Effector memory CD8-positive, alpha-beta T cell (primary cell): ENCODE measurements at regions not wholly inside any gene's neighbourhood (a gene's known extent, or its start where the extent isn't known, plus 50 kb on each side); places are given as distances from the start of the nearest gene placed in this dataset.
A peak's percentile ranks its signal among the peaks of the same experiment; 100 is the strongest.
"Not testable (repeated sequence)": the region's sequence is repeated elsewhere in the genome, so short reads cannot be mapped to it uniquely, and the experiment has no call there.

Experiments used
- ATAC-seq: fragments of 150-1000 bp; cut with Tn5 transposase; replicated peaks from 2 replicates; pipeline ENCODE4 v1.10.0; 2021; ENCODE audit warnings: mild to moderate bottlenecking, moderate library complexity
- DNase-seq, 3 experiments: peaks; one replicate each; pipeline ENCODE4 v3.0.0; 2021
- H3K27ac Mint-ChIP-seq, 2 donors: one replicate each; pipeline ENCODE4 v1.8.0; 2022; ENCODE audit warnings: mild to moderate bottlenecking in 2 of 2, mixed read lengths in 2 of 2, moderate library complexity in 2 of 2
- H3K27me3 Mint-ChIP-seq, 2 donors: one replicate each; pipeline ENCODE4 v1.8.0; 2022; ENCODE audit warnings: mixed read lengths in 2 of 2
- H3K36me3 Mint-ChIP-seq: one replicate; pipeline ENCODE4 v1.8.0; 2022; ENCODE audit warnings: mild to moderate bottlenecking, moderate library complexity, mixed read lengths; ENCODE audit not compliant: insufficient read depth
- H3K4me1 Mint-ChIP-seq, 2 donors: one replicate each; pipeline ENCODE4 v1.8.0; 2022; ENCODE audit warnings: low read depth in 2 of 2, mixed read lengths in 2 of 2
- H3K4me3 Mint-ChIP-seq, 2 donors: one replicate each; pipeline ENCODE4 v1.8.0; 2022; ENCODE audit warnings: mild to moderate bottlenecking in 2 of 2, mixed read lengths in 2 of 2, moderate library complexity in 2 of 2
- H3K9me3 Mint-ChIP-seq, 2 donors: one replicate each; pipeline ENCODE4 v1.8.0; 2022; ENCODE audit warnings: mixed read lengths in 2 of 2

DNA sequence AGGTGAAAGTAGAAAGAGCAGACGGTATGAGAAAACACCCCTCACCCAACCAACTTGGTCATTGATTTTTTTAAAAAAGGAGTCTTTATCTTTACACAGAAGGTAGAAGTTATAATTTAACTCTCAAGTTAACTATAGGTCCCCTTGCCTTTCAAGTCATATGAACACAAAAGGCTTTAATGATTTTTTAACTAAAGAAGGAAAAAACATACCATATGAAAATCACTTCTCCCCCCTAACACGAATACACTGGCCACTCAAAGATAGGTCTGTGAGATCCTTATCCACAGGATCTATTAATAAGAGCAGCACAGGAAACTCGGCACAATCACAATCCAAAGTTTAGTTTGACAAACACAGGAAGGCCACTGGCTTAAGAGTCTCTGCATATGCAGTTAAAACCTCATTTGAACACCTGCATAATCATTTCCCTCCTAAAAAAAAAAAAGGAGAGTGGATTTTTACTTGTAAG, 138.0 kb downstream of the ENC1 start:
- no peaks in the 10 kb centered on the region for H3K4me1 Mint-ChIP-seq
- no peak overlapping the region for H3K27ac Mint-ChIP-seq
- no peak for ATAC-seq

DNA sequence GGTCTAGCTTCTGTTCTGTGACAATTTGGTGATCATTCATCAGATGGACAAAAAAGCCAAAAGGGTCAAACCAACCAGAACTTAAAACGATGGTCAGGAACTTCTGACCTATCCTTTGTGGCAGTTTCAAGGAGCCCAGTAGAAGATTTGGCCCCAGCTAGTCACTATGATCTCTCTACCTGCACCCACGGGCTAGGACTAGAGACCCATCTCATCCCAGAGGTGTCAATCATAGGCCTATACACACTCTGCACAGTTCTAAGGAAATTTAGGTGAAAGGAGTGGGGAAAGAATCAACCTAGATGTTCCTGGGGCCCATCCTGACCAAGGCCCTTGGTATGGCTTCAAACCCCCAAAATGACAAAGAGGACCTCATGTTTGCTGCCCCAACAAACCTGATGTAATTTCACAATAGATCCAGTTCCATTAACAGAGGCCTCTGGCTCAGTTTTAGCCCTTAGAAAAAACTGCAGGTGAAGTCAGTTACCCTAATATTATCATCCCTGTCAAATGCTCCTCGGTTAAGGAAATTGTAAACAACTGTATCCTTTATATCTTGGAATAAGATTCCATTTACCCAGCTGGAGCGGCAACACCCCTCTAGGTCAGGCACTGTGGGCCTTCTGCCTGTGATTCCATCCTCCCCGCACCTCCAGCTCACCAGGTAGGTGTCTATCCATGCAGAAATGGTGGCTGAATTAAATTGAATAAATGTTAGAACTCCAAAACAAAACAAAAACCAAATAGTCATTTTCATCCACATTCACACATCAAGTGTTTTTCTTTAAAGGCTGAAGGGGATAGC, 138.7 kb downstream of the ENC1 start:
- no peak overlapping the region for H3K4me3 Mint-ChIP-seq
- no peaks in the 10 kb centered on the region for H3K36me3 Mint-ChIP-seq
- H3K27me3 Mint-ChIP-seq: peaks cover 0 to 9% of the 10 kb centered on the region in 2 donors
- H3K9me3 Mint-ChIP-seq: no peaks in the 10 kb centered on the region
- ATAC-seq (no peak), DNase-seq (no peak)
- no peaks in the 10 kb centered on the region for H3K4me1 Mint-ChIP-seq
- no peak overlapping the region for H3K27ac Mint-ChIP-seq

More for the DNA sequence above, 138.0 kb downstream of the ENC1 start:
- no peaks in the 10 kb centered on the region for H3K36me3 Mint-ChIP-seq
- H3K27me3 Mint-ChIP-seq: peaks cover 0 to 9% of the 10 kb centered on the region in 2 donors
- no peak overlapping the region for H3K4me3 Mint-ChIP-seq
- H3K9me3 Mint-ChIP-seq: no peaks in the 10 kb centered on the region
- no peak for DNase-seq

DNA sequence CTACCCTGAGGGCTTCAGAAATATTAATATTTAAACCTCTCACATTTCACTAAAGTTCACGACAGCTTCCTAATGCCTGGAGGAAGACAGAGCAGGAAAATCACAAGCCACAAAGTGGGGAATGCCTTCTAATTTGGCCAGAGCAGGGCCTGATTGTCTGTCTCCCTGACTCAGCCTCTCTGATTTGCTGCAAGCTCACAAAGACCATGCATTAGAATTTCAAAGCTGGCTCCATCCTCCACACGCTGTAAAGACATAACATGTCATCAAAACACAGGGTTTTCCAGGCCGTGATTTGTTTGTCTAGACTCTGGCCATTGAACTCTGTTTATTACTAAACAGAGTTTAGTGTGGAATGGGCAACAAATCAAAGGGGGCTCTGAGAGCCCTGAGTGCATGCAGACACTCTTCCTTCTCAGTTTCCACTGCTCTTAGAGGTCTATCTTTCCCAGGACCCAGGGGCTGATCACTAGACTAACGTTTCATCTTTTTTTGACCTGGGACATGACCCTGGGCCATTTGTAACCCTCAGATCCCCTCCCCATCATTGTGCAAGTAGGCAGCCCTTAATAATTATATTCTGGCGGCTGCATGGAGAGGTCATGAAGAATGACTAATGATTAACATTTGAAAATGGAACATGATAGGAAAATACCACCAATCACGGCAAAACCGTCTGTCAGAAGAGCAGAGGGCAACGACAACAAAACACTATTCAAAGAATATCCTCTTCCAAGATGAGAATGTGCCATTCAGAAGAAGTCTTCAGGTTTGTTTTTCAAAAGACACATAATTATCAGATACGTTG, 140.2 kb downstream of the ENC1 start:
- Mint-ChIP-seq H3K36me3 (no peaks in the 10 kb centered on the region), H3K9me3 (no peaks in the 10 kb centered on the region), H3K4me3 (no peak overlapping the region), H3K27me3 (peaks cover 0 to 18% of the 10 kb centered on the region in 2 donors), H3K4me1 (no peaks in the 10 kb centered on the region), H3K27ac (no peak overlapping the region)
- ATAC-seq (no peak), DNase-seq (no peak)

DNA sequence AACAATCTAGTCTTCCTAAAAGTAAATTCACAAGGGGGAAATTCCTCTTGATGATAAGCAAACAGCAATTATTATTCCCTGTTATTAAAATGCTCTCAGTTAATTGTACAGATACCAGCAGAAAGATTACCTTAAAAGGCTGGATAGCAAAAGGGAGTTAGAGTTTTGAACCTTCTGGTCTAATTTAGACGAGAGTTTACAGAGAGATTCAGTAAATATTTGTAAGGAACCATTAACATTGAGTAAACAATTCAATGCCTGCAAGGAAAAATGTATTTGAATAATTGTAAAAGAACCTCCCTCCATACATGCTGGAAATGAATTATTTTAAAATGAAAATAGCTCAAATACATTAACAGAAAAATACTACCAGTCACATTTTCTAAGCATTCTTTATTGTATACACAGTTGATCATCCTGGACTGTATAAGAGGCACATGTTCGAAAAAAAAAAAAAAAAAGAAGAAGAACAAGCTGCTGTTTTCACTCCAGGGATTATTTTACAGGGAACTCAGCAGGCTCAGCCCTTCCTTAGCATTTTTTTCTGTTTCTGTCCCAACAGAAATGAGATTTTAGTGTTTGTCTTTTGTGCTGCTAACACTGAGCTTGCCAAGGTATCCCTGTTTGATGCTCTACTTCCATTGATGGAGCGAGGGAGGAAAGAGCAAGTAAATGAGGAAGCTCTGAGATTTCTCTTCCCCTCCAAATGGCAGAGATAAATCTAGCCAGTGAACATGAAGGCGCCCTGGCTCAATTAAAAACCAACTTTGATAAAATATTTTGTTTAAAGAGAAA, 141.1 kb downstream of the ENC1 start:
- no peak overlapping the region for H3K27ac Mint-ChIP-seq
- DNase-seq (no peak), ATAC-seq (no peak)
- no peaks in the 10 kb centered on the region for H3K9me3 Mint-ChIP-seq
- H3K4me1 Mint-ChIP-seq: no peaks in the 10 kb centered on the region
- peaks cover 2 to 17% of the 10 kb centered on the region in 2 donors for H3K27me3 Mint-ChIP-seq
- no peaks in the 10 kb centered on the region for H3K36me3 Mint-ChIP-seq
- H3K4me3 Mint-ChIP-seq: no peak overlapping the region

DNA sequence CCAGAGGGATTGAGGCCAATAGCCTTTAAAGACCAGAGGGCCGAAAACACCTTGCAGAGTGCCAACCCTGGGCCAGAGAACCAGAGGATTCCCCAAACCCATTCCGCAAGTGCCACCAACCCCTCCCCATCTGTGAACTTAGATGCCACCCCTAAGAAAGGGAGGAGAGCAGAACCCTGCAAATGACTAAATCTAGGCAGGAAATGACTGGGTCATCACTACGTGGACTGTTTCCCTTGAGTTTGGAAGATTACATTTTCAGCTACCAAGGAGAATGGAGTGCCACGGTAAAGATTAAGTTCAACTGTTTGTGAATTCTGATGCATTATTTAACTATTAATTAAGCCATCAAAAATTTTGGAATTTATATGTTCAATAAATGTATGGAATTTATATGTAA, 142.8 kb downstream of the ENC1 start:
- Mint-ChIP-seq H3K27me3 (peaks cover 16 to 31% of the 10 kb centered on the region in 2 donors), H3K36me3 (no peaks in the 10 kb centered on the region), H3K4me3 (no peak overlapping the region), H3K9me3 (no peaks in the 10 kb centered on the region), H3K4me1 (no peaks in the 10 kb centered on the region), H3K27ac (no peak overlapping the region)
- DNase-seq (no peak), ATAC-seq (no peak)

DNA sequence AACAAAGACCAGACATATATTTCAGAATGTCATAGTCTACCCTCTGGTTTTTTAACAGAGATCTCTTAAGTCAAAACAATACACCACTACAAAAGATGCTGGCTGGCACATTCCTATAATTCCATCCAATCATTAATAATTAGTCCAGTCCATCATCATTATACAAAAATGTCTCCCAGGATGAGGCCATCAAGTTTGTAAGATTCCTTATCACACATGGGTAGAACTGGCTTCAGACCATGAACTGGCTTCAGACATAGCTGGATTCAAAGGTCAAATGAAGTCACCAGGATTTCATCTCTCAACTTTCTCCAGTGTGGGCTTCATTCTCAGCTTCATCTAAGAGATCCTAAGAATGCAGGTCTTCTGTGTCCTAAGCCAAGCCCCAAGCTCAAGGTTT, 147.1 kb downstream of the ENC1 start:
- H3K4me1 Mint-ChIP-seq: peaks cover 1 to 4% of the 10 kb centered on the region in 2 donors
- no peaks in the 10 kb centered on the region for H3K36me3 Mint-ChIP-seq
- H3K9me3 Mint-ChIP-seq: no peaks in the 10 kb centered on the region
- DNase-seq (no peak), ATAC-seq (no peak)
- no peak overlapping the region for H3K27ac Mint-ChIP-seq
- no peak overlapping the region for H3K4me3 Mint-ChIP-seq
- peaks cover 19 to 40% of the 10 kb centered on the region in 2 donors for H3K27me3 Mint-ChIP-seq

DNA sequence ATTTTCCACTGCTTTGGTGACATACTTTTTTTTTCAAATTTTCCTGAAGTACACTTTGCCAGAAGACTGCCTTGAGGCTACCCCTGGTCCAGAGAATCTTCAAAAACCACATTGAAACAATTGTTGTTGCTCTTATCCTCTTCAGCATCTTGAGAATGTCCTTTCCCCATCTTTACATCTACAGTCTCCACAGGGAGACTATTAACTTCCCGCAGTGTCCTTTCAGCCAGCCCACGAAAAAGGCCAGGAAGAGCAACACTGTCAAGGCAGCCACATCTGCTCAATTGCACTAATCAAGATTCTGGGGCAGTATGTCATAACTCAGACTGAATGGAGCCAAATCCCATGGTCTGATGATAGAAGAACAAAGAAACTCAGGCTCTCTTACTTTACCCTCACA, 148.3 kb downstream of the ENC1 start:
- peaks cover 1 to 4% of the 10 kb centered on the region in 2 donors for H3K4me1 Mint-ChIP-seq
- no peaks in the 10 kb centered on the region for H3K9me3 Mint-ChIP-seq
- no peak for DNase-seq
- no peaks in the 10 kb centered on the region for H3K36me3 Mint-ChIP-seq
- no peak overlapping the region for H3K4me3 Mint-ChIP-seq
- peaks cover 19 to 40% of the 10 kb centered on the region in 2 donors for H3K27me3 Mint-ChIP-seq
- ATAC-seq: no peak
- no peak overlapping the region for H3K27ac Mint-ChIP-seq

DNA sequence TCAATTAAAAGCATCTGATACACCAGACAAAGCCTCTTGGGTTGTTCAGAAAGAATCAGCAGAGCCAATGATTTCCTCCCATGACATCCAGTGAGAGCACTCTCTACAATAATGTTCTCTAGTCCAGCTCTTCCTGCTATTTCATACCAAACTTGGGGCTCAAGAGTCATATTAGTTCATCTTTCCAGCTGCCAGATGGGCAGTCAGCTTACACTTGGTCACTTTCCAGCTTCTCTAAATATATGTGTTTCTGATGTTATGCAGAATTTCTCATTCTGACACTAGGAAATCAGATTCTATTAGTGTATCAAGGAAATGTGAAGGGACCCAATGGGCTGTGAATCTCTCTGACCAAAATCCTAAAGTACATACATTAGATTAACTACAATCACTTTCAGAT, 148.9 kb downstream of the ENC1 start:
- H3K27me3 Mint-ChIP-seq: peaks cover 19 to 37% of the 10 kb centered on the region in 2 donors
- ATAC-seq (no peak), DNase-seq (no peak)
- no peaks in the 10 kb centered on the region for H3K36me3 Mint-ChIP-seq
- H3K9me3 Mint-ChIP-seq: no peaks in the 10 kb centered on the region
- H3K4me3 Mint-ChIP-seq: peak overlapping the region in 1 of 2 donors; percentile 2
- H3K27ac Mint-ChIP-seq: no peak overlapping the region
- peaks cover 1 to 4% of the 10 kb centered on the region in 2 donors for H3K4me1 Mint-ChIP-seq

DNA sequence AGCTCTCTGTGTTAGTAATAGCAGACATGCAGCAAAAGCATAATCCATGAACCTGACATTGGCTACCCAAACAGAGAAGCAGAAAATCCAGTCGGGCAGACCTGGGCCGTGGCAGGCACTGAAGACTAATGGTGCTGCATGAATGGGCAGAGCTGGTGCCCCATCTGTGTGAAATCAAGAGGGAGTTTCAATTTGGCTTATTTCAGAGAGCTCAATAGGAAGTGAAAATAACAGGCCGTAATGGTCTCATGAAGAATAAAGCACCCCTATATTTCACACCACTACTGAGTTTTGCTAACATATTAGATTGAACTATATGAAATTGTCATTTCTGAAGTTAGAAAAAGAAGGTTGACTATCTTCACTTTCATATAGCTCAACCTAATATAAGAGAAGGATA, 149.7 kb downstream of the ENC1 start:
- H3K27ac Mint-ChIP-seq: no peak overlapping the region
- H3K27me3 Mint-ChIP-seq: peaks cover 19 to 31% of the 10 kb centered on the region in 2 donors
- no peaks in the 10 kb centered on the region for H3K36me3 Mint-ChIP-seq
- peak overlapping the region; percentile 38 to 54 for H3K4me3 Mint-ChIP-seq
- DNase-seq: no peak
- peaks cover 1 to 4% of the 10 kb centered on the region in 2 donors for H3K4me1 Mint-ChIP-seq
- no peaks in the 10 kb centered on the region for H3K9me3 Mint-ChIP-seq
- peak; percentile 57 for ATAC-seq

DNA sequence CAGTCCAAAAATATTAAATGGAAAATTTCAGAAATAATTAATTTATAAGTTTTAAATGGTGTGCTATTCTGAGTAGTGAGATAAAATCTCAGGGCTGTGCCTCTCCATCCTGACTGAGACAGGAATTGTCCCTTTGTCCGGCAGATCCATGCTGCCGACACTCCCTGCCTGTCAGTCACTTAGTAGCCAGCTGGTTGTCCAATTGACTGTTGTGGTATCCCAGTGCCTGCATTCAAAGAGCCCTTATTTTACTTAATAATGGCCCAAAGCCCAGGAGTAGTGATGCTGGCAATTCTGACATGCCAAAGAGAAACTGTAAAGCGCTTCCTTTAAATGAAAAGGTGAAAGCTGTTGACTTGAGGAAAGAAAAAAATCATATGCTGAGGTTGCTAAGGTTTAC, 157.5 kb downstream of the ENC1 start:
- no peaks in the 10 kb centered on the region for H3K36me3 Mint-ChIP-seq
- no peaks in the 10 kb centered on the region for H3K9me3 Mint-ChIP-seq
- no peak overlapping the region for H3K4me3 Mint-ChIP-seq
- H3K27ac Mint-ChIP-seq: no peak overlapping the region
- no peak for DNase-seq
- no peaks in the 10 kb centered on the region for H3K4me1 Mint-ChIP-seq
- ATAC-seq: no peak
- H3K27me3 Mint-ChIP-seq: peaks cover 4 to 20% of the 10 kb centered on the region in 2 donors

DNA sequence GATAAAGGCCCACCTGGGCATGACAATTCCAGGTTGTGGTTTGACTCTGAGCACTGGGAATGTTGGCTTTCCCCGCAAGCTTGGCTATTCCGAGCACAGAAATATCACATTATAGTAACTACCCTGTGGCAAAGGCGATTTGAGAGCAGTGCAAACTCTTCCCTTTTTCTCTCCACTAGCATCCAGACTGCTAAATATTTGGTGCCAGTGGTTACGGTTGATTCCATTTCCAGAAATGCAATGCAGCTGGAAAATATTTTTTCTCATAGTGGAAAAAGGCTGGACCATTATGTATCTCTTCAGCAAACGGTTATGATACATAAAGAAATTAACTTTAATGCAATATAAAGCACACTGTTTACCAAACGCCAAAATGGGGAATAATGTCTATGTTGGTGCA, 158.0 kb downstream of the ENC1 start:
- Mint-ChIP-seq H3K27ac (no peak overlapping the region), H3K27me3 (peaks cover 8 to 25% of the 10 kb centered on the region in 2 donors), H3K4me1 (no peaks in the 10 kb centered on the region), H3K4me3 (no peak overlapping the region), H3K36me3 (no peaks in the 10 kb centered on the region), H3K9me3 (no peaks in the 10 kb centered on the region)
- no peak for DNase-seq
- ATAC-seq: no peak

DNA sequence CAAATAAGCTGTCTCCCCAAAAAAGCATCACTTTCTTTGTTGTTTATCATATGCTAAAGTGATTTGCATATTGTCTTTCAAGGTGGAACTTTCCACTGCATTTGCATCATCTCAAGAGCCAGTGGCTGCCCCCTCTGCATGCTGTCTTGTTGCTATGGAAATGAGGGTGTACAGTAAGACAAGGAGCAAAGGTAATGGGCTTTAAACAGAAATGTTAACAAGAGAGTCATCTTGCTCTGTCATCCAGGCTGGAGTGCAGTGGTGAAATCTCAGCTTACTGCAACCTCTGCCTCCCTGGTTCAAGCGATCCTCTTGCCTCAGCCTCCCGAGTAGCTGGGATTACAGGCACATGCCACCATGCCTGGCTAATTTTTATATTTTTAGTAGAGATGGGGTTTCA, 159.2 kb downstream of the ENC1 start:
- not testable (repeated sequence) for H3K27ac Mint-ChIP-seq, H3K36me3 Mint-ChIP-seq, H3K4me3 Mint-ChIP-seq, ATAC-seq, H3K9me3 Mint-ChIP-seq, H3K4me1 Mint-ChIP-seq, DNase-seq
- H3K27me3 Mint-ChIP-seq: peaks cover 20 to 37% of the 10 kb centered on the region in 2 donors

DNA sequence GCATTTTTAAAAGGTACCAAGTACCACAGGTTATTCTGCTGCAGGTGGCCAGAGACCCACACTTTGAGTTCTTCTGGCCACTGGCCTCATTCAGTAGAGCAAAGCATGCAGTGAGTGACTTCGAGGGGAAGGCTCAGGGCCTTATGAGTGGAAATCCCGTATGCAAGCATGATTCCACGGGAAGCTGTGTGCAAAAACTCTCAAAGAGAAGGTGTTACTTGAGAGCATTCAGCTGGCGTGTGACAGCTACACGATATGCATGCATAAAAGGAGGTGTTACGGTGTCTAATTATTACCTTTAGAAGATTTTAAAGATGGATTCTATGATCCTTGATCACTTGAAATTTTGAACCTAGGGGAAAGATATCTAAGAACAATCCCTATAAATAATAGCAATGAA, 160.3 kb downstream of the ENC1 start:
- Mint-ChIP-seq H3K27ac (no peak overlapping the region), H3K4me1 (peaks cover 0 to 3% of the 10 kb centered on the region in 2 donors), H3K9me3 (no peaks in the 10 kb centered on the region), H3K4me3 (no peak overlapping the region), H3K36me3 (no peaks in the 10 kb centered on the region), H3K27me3 (peaks cover 21 to 48% of the 10 kb centered on the region in 2 donors)
- no peak for DNase-seq
- ATAC-seq: no peak
